SJCRH30 (cell line): ENCODE measurements at regions not wholly inside any gene's neighbourhood (a gene's known extent, or its start where the extent isn't known, plus 50 kb on each side); places are given as distances from the start of the nearest gene placed in this dataset.
A peak's percentile ranks its signal among the peaks of the same experiment; 100 is the strongest.
"Not testable (repeated sequence)": the region's sequence is repeated elsewhere in the genome, so short reads cannot be mapped to it uniquely, and the experiment has no call there.

Source experiments
- DNase-seq, 2 experiments: peaks; one replicate each; pipeline ENCODE4 v3.0.0-alpha.2; 2015 to 2020
- H3K27ac ChIP-seq: fragments of 250-450 bp; sonication (Bioruptor Pico); 2 replicates; pipeline ENCODE4 v1.5.1; 2020; ENCODE audit warnings: mild to moderate bottlenecking, moderate library complexity
- H3K27me3 ChIP-seq: fragments of 250-450 bp; sonication (Bioruptor Pico); 2 replicates; pipeline ENCODE4 v1.5.1; 2020; ENCODE audit warnings: mild to moderate bottlenecking, moderate library complexity
- H3K36me3 ChIP-seq: fragments of 250-450 bp; sonication (Bioruptor Pico); 2 replicates; pipeline ENCODE4 v1.5.1; 2020; ENCODE audit warnings: mild to moderate bottlenecking, moderate library complexity
- H3K4me1 ChIP-seq: fragments of 250-450 bp; sonication (Bioruptor Pico); 2 replicates; pipeline ENCODE4 v1.5.1; 2020; ENCODE audit warnings: mild to moderate bottlenecking, moderate library complexity
- H3K4me3 ChIP-seq: fragments of 250-450 bp; sonication (Bioruptor Pico); 2 replicates; pipeline ENCODE4 v1.5.1; 2020; ENCODE audit warnings: mild to moderate bottlenecking, moderate library complexity
- H3K9me3 ChIP-seq: fragments of 250-450 bp; sonication (Bioruptor Pico); replicated peaks from 2 replicates; pipeline ENCODE4 v1.5.1; 2020; ENCODE audit warnings: mild to moderate bottlenecking, moderate library complexity

GRCh38 chr9:73270967-73271721 lies 119.5 kb downstream of the ANXA1 start:
- H3K36me3 ChIP-seq: no peaks in the 10 kb centered on the region
- no peaks in the 10 kb centered on the region for H3K9me3 ChIP-seq
- no peak overlapping the region for H3K4me3 ChIP-seq
- no peak for DNase-seq
- no peak overlapping the region for H3K27ac ChIP-seq
- H3K27me3 ChIP-seq: no peaks in the 10 kb centered on the region; the same call in 1 of the 2 replicates
- H3K4me1 ChIP-seq: no peaks in the 10 kb centered on the region

DNA sequence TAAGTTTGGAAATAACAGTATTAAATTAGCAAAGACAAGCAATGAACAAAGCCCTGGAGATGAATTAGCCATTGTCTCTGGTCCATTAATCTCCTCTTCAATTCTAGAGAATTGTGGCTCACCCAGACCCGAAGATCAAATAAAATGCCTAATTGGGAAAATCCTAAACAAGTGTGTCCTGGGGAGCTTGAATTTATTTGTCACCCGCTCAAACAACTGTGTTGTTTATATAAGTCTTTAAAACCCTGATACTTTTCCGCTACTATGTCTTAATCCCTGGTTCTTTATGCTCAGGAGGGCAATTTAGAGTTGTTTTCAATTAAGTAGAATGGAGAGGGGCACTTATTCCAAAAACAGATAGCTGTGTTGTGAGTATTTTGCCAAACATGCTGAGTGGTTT lies 128.4 kb downstream of the ANXA1 start:
- Histone ChIP-seq H3K27ac (no peak overlapping the region), H3K4me1 (no peaks in the 10 kb centered on the region), H3K4me3 (no peak overlapping the region), H3K9me3 (no peaks in the 10 kb centered on the region), H3K27me3 (no peaks in the 10 kb centered on the region), H3K36me3 (no peaks in the 10 kb centered on the region)
- no peak for DNase-seq

DNA sequence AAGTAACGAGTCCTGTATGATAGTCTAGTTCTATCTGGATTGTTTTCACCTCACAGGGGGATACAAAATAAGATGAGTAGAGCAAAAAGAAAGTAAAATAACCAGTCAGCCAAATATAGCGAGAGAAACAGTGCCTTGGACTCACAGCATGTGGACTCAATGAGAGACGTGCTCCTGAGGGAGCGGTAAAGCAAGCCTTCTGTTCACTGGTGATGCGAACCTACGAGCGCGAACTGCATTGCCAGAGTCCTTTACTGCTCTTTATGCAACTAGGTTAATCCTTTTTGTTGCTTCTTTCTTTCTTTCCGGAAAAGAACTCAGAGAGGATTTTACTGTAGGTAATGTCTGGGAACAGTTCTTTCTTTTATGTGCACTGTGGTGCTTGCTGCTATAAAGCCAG lies 132.7 kb downstream of the ANXA1 start:
- no peaks in the 10 kb centered on the region for H3K27me3 ChIP-seq
- DNase-seq: no peak
- no peaks in the 10 kb centered on the region for H3K9me3 ChIP-seq
- H3K27ac ChIP-seq: no peak overlapping the region
- H3K4me1 ChIP-seq: no peaks in the 10 kb centered on the region
- H3K4me3 ChIP-seq: no peak overlapping the region
- H3K36me3 ChIP-seq: no peaks in the 10 kb centered on the region

- H3K9me3 ChIP-seq: no peaks in the 10 kb centered on the region
Observed at GRCh38 chr9:73294336-73294735, 142.7 kb downstream of the ANXA1 start.

DNA sequence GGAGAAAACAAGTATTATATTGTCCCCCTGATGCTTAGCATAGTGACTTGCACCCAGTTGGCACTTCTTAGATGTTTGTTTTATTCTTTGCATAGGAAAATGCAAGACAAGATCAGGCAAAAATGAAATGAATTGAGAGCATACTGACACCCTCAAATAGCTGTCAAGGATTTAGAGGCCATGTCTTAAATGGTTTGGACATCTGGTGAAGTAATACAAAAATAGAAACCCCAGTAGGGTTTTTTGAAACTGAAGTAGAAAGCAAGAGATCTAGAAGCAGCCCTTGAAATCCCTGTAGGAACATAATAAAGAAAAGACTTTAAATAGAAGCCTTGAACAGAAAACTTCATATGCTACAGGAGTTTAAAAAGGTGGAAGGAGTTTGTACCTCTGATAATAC lies 174.3 kb downstream of the ANXA1 start:
- Histone ChIP-seq H3K36me3 (no peaks in the 10 kb centered on the region), H3K27ac (no peak overlapping the region), H3K4me3 (no peak overlapping the region), H3K4me1 (no peaks in the 10 kb centered on the region), H3K27me3 (peaks cover 3% of the 10 kb centered on the region; the same call in 1 of the 2 replicates), H3K9me3 (no peaks in the 10 kb centered on the region)
- no peak for DNase-seq

More at GRCh38 chr9:73294336-73294735, 142.7 kb downstream of the ANXA1 start:
- no peak for DNase-seq
- H3K27me3 ChIP-seq: no peaks in the 10 kb centered on the region
- no peak overlapping the region for H3K4me3 ChIP-seq
- no peaks in the 10 kb centered on the region for H3K4me1 ChIP-seq
- no peaks in the 10 kb centered on the region for H3K36me3 ChIP-seq
- H3K27ac ChIP-seq: no peak overlapping the region

GRCh38 chr9:73327149-73327548 lies 175.5 kb downstream of the ANXA1 start:
- Histone ChIP-seq H3K27me3 (peaks cover 3% of the 10 kb centered on the region; the same call in 1 of the 2 replicates), H3K36me3 (no peaks in the 10 kb centered on the region), H3K4me1 (no peaks in the 10 kb centered on the region), H3K27ac (no peak overlapping the region), H3K9me3 (no peaks in the 10 kb centered on the region), H3K4me3 (no peak overlapping the region)
- DNase-seq: no peak

DNA sequence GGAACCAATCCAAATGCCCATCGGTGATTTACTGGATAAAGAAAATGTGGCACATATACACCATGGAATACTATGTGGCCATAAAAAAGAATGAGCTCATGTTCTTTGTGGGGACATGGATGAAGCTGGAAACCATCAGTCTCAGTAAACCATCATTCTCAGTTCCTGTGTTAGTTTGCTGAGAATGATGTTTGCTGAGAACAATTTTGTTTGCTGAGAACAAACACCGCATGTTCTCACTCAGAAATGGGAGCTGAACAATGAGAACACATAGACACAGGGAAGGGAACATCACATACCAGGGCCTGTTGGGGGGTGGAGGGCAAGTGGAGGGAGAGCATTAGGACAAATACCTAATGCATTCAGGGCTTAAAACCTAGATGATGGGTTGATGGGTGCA lies 185.5 kb downstream of the ANXA1 start:
- H3K4me3 ChIP-seq, DNase-seq, H3K9me3 ChIP-seq, H3K27me3 ChIP-seq, H3K36me3 ChIP-seq, H3K4me1 ChIP-seq, H3K27ac ChIP-seq: not testable (repeated sequence)

DNA sequence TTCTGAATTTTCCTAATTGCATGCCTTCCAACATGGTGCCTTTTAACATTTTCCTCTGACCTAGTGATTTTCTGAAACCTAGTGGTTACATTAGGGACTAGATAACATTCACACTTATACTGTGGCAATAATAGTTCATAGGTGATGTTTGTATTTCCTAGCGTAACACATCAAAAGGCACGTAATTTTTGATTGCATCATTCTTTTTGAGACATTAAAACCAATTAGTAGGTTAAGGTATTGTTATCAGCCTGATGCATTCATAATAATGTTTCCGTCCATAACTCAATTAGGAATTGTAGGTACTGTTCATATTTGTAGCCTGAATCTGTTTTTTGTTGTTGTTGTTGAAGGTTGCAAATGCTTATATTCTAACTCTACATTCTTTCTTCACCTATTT lies 192.4 kb downstream of the ANXA1 start:
- no peaks in the 10 kb centered on the region for H3K4me1 ChIP-seq
- no peak overlapping the region for H3K27ac ChIP-seq
- no peak for DNase-seq
- H3K36me3 ChIP-seq: no peaks in the 10 kb centered on the region
- H3K4me3 ChIP-seq: no peak overlapping the region
- H3K27me3 ChIP-seq: no peaks in the 10 kb centered on the region
- H3K9me3 ChIP-seq: no peaks in the 10 kb centered on the region

GRCh38 chr9:73347123-73347522 lies 195.5 kb downstream of the ANXA1 start:
- Histone ChIP-seq H3K27ac (no peak overlapping the region), H3K36me3 (no peaks in the 10 kb centered on the region), H3K4me3 (no peak overlapping the region), H3K27me3 (no peaks in the 10 kb centered on the region), H3K4me1 (no peaks in the 10 kb centered on the region), H3K9me3 (no peaks in the 10 kb centered on the region)
- no peak for DNase-seq

DNA sequence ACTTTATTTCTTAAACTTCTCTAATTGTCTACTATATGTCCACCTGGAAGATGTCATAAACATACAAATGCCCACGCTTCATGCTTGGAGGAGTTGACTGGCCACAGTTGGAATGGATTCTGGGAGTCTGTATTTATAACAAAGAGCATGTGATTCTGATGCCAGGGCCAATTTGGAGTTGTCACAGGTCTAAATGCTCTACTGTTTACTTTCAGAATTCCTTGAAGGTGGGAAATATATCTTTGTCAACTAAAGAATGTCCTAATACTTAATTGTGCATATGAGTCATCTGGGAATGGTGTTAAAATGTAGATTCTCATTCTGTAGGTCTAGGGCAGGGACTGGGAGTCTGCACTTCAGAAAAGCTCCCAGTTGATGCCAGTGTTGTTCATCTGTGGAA lies 196.1 kb downstream of the ANXA1 start:
- Histone ChIP-seq H3K36me3 (no peaks in the 10 kb centered on the region), H3K4me3 (no peak overlapping the region), H3K27ac (no peak overlapping the region), H3K9me3 (no peaks in the 10 kb centered on the region), H3K4me1 (no peaks in the 10 kb centered on the region), H3K27me3 (no peaks in the 10 kb centered on the region)
- no peak for DNase-seq

GRCh38 chr9:73348471-73348870 lies 196.8 kb downstream of the ANXA1 start:
- no peaks in the 10 kb centered on the region for H3K27me3 ChIP-seq
- H3K4me3 ChIP-seq: no peak overlapping the region
- H3K27ac ChIP-seq: no peak overlapping the region
- H3K36me3 ChIP-seq: no peaks in the 10 kb centered on the region
- H3K9me3 ChIP-seq: no peaks in the 10 kb centered on the region
- no peaks in the 10 kb centered on the region for H3K4me1 ChIP-seq
- DNase-seq: peak; percentile 6 to 22

GRCh38 chr9:73349476-73349875 lies 197.8 kb downstream of the ANXA1 start:
- Histone ChIP-seq H3K9me3 (no peaks in the 10 kb centered on the region), H3K27me3 (no peaks in the 10 kb centered on the region), H3K4me1 (no peaks in the 10 kb centered on the region), H3K36me3 (no peaks in the 10 kb centered on the region), H3K27ac (no peak overlapping the region), H3K4me3 (no peak overlapping the region)
- no peak for DNase-seq

- Histone ChIP-seq H3K36me3 (no peaks in the 10 kb centered on the region), H3K27me3 (no peaks in the 10 kb centered on the region), H3K4me3 (no peak overlapping the region), H3K27ac (no peak overlapping the region), H3K9me3 (no peaks in the 10 kb centered on the region), H3K4me1 (no peaks in the 10 kb centered on the region)
- DNase-seq: no peak
Observed at GRCh38 chr9:73357607-73358006, 205.9 kb downstream of the ANXA1 start.

- H3K27ac ChIP-seq: no peak overlapping the region
- H3K4me3 ChIP-seq: no peak overlapping the region
- no peaks in the 10 kb centered on the region for H3K36me3 ChIP-seq
- DNase-seq: peak in 1 of 2 experiments; percentile 2
- no peaks in the 10 kb centered on the region; the same call in 1 of the 2 replicates for H3K27me3 ChIP-seq
- H3K4me1 ChIP-seq: no peaks in the 10 kb centered on the region
- no peaks in the 10 kb centered on the region for H3K9me3 ChIP-seq
Observed at GRCh38 chr9:73370053-73370452, 218.4 kb downstream of the ANXA1 start.

DNA sequence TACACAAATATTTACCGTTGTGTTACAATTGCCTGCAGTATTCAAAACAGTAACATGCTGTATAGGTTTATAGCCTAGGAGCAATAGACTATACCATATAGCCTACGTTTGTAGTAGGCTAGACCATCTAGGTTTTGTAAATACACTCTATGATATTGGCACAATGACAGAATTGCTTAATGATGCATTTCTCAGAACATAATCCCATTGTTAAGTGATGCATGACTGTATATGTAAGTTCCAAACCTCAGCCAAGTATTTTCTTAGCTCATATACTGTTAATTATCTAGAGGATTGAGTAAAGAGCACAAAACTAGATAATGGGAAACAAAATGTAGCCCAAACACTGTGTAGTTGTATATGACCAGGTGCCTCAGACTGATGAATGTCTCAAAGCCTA lies 220.1 kb downstream of the ANXA1 start:
- no peaks in the 10 kb centered on the region for H3K4me1 ChIP-seq
- no peak overlapping the region for H3K4me3 ChIP-seq
- no peak overlapping the region for H3K27ac ChIP-seq
- H3K36me3 ChIP-seq: no peaks in the 10 kb centered on the region
- no peaks in the 10 kb centered on the region for H3K9me3 ChIP-seq
- H3K27me3 ChIP-seq: peaks cover 4% of the 10 kb centered on the region
- no peak for DNase-seq

DNA sequence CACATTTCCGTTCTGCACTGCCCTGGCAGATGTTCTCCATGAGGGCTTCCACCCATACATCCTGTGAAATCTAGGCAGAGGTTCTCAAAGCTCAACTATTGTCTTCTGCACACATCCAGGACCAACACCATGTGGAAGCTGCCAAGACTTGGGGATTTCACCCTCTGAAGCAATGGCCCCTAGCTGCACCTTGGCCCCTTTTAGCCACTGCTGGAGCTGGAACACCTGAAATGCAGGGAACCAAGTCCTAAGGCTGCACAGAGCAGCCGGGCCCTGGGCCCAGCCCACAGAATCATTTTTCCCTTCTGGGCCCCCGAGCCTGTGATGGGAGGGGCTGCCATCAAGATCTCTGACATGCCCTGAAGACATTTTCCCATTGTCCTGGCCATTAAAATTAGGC lies 228.7 kb downstream of the ANXA1 start:
- Histone ChIP-seq H3K4me3 (no peak overlapping the region), H3K27ac (no peak overlapping the region), H3K9me3 (no peaks in the 10 kb centered on the region), H3K27me3 (peaks cover 3% of the 10 kb centered on the region; the same call in 1 of the 2 replicates), H3K4me1 (no peaks in the 10 kb centered on the region), H3K36me3 (no peaks in the 10 kb centered on the region)
- DNase-seq: no peak
